ENCODE measurements at regions not wholly inside any gene's neighbourhood (a gene's known extent, or its start where the extent isn't known, plus 50 kb on each side); places are given as distances from the start of the nearest gene placed in this dataset.

DNA sequence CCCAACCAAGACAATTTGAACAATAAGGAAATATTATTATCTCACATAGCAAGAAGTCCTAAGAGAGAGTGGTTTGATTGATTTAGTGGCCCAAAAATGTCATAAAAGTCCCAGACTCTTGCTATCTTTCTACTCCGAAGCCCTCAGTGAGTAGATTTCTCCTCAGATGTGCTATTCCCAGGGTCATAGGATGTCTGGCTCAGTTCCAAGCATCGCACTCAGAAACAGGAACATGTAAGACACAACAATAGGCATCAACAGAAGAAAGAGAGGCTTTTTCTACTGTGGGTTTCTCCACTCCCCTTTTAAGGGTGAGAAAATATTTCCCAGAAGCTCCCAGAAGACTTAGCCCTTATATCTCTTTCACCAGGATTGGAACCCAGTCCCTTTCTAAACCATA is 188.1 kb upstream of the CDKN3 start:
- DNase-seq, result no peak

DNA sequence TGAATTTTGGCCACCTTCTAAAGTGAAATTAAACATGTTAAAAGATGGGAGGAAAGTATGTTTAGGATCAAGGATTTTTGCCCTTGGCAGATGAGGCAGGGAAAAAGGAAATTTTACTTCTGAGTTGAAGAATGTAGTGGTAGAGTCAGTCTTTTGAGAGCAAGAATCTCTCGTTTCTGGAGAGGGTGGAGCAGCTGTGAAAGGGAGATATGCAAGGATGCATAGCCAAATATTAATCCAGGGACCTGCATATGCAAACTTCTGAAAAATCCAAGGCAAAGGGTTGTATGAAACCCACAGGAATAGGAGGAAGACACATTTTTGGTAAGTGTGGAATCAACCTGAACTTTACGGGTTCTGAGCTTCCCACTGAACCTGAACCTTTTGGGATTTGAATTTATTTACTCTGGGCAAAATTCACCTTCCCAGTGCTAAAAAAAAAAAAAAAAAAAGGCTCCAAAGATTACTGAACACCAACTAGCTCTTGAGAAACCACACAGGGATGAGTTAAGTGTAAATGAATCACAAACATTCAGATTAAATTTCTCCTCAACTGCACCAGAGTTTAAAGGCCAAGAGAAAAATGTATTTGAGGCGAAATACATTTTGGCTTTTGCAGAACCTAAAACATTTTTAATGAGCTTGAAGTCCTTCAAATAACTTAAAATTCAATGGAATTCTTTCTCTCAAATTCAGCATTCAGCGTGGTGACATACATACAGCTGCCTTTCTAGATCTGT is 187.1 kb upstream of the CDKN3 start:
- DNase-seq, result no peak

GRCh38 chr14:54211551-54212308 is 185.1 kb upstream of the CDKN3 start:
- no peak for DNase-seq

DNA sequence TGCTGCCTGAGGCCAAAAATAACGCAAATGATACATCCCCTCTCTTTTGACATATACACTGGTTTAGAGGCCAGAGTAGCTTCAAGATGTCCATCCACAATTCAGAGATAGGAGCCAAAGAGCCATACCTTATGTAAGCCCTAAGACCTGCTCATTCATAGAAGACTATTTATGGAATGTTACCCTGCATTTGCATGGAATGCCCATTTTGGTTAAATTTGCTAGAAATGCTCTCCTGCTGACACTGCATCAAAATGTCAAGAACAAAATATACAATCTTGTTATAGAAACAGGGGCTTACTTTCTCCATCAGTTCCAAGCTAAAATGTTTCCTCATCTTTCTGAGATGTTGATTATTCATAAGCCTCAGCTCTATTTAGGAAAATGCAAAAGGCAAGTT is 183.3 kb upstream of the CDKN3 start:
- DNase-seq, result no peak

GRCh38 chr14:54216827-54217226 is 180.0 kb upstream of the CDKN3 start:
- DNase-seq, result no peak

DNA sequence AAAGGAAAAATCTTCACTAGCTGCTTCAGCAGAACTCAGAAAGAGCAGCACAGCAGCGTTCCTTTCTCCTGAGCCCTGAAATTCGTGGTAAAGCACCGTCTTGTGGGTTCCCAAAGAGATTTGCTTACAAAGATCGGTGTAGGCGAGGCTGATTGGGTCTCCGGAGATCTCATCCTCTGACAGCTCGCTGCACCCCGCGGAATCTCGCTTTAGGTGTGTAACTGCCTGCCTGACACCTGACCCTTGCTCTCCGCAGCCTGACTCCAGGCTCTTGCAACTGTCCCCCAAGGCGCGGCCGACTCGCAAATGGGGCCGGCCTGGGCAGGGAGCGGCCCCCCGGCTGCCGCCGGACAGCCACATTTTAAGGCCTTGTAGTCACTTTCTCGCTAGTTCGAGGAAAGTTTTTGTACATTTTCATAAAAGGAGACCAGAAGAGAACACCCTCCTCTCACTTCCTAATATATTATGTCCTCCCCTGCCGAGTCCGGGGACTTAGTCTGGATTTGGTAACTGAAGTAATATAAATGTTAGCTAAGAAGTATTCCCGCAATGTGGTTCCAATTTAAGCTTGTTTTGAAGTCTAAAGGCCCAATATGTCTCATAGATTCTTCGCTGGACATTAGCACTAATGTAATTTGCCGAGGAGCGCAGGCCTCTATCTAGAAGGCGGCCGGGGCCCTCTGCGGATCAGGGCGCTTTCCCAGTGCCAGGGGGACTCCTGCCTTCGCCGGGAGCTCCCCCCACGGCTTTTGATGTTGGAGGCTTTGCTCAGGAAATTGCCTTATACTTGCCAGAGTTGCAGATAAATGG is 177.3 kb upstream of the CDKN3 start:
- DNase-seq, result no peak

DNA sequence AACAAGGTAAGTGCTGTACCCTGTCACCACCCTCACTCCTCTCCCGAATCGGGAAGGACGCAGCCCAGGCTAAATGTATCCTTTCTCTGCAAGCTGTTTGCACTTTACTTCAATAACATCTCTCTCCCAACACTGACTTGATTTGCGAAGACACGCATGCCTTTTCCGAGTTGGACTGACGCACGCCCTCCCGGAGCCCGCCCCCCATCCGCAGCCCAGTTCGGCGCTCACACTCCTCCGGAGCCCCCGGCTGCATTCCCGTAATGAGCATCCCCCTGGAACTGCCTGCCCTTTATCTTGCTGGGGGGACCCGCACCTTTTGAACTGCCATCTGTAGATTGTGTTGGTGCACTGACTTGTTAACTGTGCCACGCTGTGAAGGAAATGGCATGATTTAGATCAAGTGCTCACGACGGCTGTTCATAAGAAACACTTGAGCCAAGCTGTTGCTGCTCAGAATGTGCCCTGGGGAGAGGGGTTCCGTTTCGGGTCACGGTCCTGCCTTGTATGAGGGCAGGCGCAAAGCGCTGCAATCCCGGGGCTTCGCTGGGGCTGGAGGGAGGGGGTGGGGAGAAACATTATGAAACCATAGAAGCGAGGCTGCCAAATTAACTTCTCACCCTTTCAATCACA is 176.6 kb upstream of the CDKN3 start:
- DNase-seq, result peak; percentile 42

DNA sequence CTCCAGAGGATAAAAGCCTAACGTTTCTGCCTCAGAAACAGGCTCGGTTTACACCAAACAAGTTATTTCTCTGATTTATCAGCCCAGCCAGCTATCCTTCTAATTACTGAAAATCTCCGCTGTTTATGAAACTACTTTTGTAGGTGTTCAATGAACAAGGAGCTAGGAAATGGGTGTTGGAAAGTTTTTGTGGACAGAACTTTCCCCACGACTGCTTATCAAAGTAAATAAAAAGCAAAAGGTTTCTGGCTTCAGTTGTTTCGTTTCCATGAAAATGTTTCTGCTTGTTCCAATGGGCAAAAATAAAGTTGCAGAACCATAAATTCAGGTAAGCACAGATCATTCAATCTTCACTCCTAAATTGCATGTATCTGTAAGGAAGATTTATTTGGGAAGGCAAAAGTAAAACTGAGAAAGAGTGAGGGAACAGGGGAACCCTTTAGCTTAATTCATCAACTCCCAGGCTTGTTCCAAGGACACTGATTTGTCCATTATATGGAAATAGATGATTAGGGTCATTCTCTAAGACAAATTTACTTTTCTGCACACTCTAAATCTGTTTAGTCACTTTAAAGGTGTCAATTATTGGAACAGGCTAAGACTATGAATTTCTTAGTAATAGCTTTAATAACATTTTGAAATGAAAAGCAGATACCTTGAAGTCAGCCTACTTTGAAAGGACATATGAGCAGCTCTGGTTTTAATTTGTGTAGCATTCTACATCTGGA is 175.9 kb upstream of the CDKN3 start:
- no peak for DNase-seq

DNA sequence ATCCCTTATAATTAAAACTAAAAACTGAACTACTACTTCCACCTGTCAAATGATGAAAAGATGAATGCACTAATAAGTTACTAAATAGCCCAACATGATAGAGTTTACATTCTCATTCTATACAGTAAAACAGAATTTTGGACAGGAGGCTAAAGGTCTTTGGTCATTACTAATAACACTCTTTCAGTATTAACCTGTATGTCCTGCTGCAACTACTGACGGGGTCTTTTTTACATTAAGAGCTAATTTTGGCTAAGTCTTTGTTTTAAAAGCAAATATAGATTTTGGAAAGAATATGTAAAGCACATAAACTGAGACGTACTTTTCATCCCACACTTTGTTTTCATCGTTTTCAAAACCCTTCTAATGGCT is 175.4 kb upstream of the CDKN3 start:
- no peak for DNase-seq

GRCh38 chr14:54221971-54222370 is 174.8 kb upstream of the CDKN3 start:
- DNase-seq, result no peak

- no peak for DNase-seq
Measured at GRCh38 chr14:54223831-54224402, 172.9 kb upstream of the CDKN3 start.

DNA sequence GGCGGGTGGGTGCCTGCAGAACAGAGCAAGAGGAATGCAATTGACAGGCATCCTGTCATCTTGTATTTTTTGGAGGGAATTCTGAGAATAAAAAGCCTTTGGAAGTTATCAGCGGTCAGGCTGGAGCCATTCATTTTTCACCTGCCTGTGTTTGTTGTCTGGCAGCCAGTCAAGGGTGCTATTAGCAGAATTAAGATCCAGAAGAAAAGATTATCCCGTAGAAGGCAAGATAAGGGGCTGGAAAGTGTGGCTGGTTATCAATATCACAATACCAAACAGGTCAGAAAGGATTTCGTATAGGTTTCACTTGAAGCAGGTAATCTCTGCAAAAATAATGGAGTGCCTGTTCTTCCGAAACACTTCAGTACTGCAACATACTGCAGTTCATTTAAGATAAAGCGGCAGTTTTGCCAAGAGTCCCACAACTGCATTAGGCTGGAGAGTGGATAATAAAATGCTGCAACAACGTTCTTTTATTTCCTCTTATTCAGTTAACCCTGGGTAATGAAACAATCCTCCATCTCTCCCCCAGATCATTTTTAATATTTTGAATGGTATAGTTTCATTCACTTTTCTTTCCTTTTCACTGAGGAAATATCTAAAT is 171.2 kb upstream of the CDKN3 start:
- DNase-seq, result no peak

DNA sequence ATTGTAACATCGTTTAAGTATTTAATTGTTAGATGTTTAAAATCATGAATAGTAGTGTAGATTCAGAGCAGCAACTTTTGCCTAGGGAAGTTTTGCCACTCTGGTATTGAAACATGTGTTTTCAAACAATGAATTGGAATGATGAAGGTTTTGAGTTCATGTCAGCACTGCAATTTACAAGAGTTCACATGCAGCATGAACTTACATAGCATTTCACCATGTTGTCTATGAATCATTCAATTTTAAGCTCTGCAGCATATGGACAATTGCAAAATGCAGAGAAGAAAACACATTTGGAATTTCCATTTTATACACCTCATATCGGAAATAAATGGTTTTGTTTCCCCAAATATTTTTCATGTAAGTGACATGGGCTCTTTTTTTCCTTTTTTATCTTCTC is 170.7 kb upstream of the CDKN3 start:
- DNase-seq, result no peak

DNA sequence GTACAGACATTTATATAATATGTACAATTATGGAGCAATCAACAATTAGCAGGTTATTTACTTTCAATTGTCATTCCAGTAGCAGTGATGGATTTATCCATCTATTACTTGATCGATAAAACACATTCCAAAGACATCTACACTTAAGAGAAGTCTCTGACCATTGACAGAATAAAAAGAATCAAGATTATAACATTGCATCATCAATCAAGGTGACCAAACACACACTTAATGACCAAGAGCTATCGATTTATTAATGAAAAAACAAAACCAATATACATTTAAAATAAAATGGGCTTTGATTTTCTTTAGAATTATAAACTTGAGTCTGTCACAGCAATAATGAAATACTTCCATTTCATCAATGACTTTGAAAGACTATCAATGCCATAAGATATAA is 170.2 kb upstream of the CDKN3 start:
- no peak for DNase-seq

DNA sequence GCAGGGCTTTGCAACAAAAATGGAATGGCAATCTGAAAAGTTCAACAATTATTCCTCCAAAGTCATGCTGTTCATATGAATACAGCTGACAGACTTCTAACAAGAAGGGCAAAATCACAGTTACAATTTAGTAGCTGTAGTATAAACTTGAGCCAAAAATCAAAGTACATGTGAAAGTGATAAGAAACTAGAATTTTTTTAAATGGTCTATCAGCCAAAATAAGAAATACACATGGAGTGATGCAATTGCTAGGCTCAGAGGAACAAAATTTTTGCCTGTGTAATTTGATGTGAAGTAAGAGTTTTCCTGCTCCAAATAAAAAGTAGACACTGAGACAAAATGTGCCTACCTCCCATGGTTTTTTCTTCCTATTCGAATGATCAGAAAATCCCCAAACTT is 167.7 kb upstream of the CDKN3 start:
- DNase-seq, result no peak

DNA sequence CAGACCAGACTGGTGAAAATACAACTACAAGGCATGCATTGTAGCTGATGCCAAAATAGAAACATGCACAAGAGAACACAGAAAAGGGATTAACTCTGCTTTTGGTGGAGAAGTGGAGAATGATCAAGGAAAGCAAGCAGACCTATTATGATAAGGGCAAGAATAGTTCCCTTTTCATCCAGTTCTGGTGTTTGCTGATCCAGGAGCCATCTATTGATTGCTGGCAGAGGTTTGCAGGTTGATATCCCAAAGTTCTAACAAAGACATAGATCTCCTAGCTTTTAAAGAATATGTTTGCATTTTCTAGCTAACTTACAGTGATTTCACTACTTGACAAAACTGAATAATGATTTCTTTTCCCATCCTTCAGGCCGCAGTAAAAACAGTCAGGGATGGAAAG is 166.2 kb upstream of the CDKN3 start:
- no peak for DNase-seq

GRCh38 chr14:54232735-54233134 is 164.1 kb upstream of the CDKN3 start:
- DNase-seq, result no peak

GRCh38 chr14:54241517-54241916 is 155.3 kb upstream of the CDKN3 start:
- DNase-seq, result no peak

DNA sequence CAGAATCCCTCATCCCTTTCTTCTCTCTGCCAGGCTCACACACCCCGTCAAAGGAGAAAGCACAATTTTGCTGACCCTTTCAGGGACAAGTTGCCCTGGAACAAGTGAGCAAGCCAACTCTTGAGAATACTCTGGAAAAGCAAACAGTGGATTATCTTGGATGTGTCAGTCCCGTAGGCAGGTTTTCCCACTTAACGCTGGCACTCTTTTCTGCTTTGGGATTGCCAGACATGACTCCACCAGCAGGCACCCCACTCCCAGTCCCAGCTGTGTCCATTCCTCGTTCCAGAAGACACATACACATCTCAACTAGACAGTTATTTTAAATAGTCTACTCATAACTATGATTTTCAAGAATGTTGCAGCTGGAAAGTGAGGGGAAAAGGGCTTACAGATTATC is 145.5 kb upstream of the CDKN3 start:
- DNase-seq, result no peak

- no peak for DNase-seq
Measured at GRCh38 chr14:54252072-54252730, 144.6 kb upstream of the CDKN3 start.
